Inflammatory macrophage treated with lipopolysaccharide for 4 hours (primary cell): ENCODE measurements at regions not wholly inside any gene's neighbourhood (a gene's known extent, or its start where the extent isn't known, plus 50 kb on each side); places are given as distances from the start of the nearest gene placed in this dataset.
A peak's percentile ranks its signal among the peaks of the same experiment; 100 is the strongest.
"Not testable (repeated sequence)": the region's sequence is repeated elsewhere in the genome, so short reads cannot be mapped to it uniquely, and the experiment has no call there.

Source experiments
- DNase-seq: peaks from one replicate; pipeline ENCODE4 v3.0.0-alpha.2; 2020

GRCh38 chr4:174005422-174005821, 278.0 kb downstream of the FBXO8 start:
- DNase-seq, result no peak

- no peak for DNase-seq
These were observed 284.9 kb downstream of the FBXO8 start for GRCh38 chr4:173998471-173999144.

GRCh38 chr4:173995779-173996178, 287.7 kb downstream of the FBXO8 start:
- DNase-seq, result not testable (repeated sequence)

GRCh38 chr4:173991814-173992213, 291.7 kb downstream of the FBXO8 start:
- no peak for DNase-seq

- no peak for DNase-seq
These were observed 292.2 kb downstream of the FBXO8 start for GRCh38 chr4:173991316-173991715.

- no peak for DNase-seq
These were observed 292.6 kb downstream of the FBXO8 start for GRCh38 chr4:173990869-173991210.

GRCh38 chr4:173990126-173990868, 293.2 kb downstream of the FBXO8 start:
- peak; percentile 4 for DNase-seq

GRCh38 chr4:173963523-173963922, 319.9 kb downstream of the FBXO8 start:
- not testable (repeated sequence) for DNase-seq

- no peak for DNase-seq
These were observed 323.1 kb downstream of the FBXO8 start for GRCh38 chr4:173960398-173960797.

- DNase-seq, result peak; percentile 27
These were observed 325.0 kb downstream of the FBXO8 start for GRCh38 chr4:173958445-173958844.

- DNase-seq, result no peak
These were observed 339.9 kb downstream of the FBXO8 start for GRCh38 chr4:173943547-173943946.

GRCh38 chr4:173940146-173940545, 343.3 kb downstream of the FBXO8 start:
- no peak for DNase-seq

GRCh38 chr4:173937631-173938270, 345.7 kb downstream of the FBXO8 start:
- DNase-seq, result no peak

GRCh38 chr4:173936861-173937260, 346.6 kb downstream of the FBXO8 start:
- no peak for DNase-seq

- no peak for DNase-seq
These were observed 347.7 kb downstream of the FBXO8 start for GRCh38 chr4:173935622-173936405.

- DNase-seq, result no peak
These were observed 348.4 kb downstream of the FBXO8 start for GRCh38 chr4:173934933-173935620.

- DNase-seq, result no peak
These were observed 349.3 kb downstream of the FBXO8 start for GRCh38 chr4:173934201-173934600.

- DNase-seq, result no peak
These were observed 350.8 kb downstream of the FBXO8 start for GRCh38 chr4:173932701-173933100.

- no peak for DNase-seq
These were observed 353.0 kb downstream of the FBXO8 start for GRCh38 chr4:173930329-173930967.

GRCh38 chr4:173929921-173930320, 353.5 kb downstream of the FBXO8 start:
- DNase-seq, result no peak

- DNase-seq, result no peak
These were observed 358.9 kb downstream of the FBXO8 start for GRCh38 chr4:173924561-173924960.

GRCh38 chr4:173919861-173920260, 363.6 kb downstream of the FBXO8 start:
- no peak for DNase-seq
